ENCODE measurements at regions not wholly inside any gene's neighbourhood (a gene's known extent, or its start where the extent isn't known, plus 50 kb on each side); places are given as distances from the start of the nearest gene placed in this dataset.

- BruUV-seq (replicated peaks) = no TSS peak
- no peak overlapping the region for H2BK20ac ChIP-seq (ENCODE audit: low read depth, low read length)
- no peak overlapping the region for H4K5ac ChIP-seq (ENCODE audit: low read depth, low read length)
- H3K36me3 ChIP-seq (ENCODE audit: control insufficient read depth, insufficient read depth, low read length) = no peaks in the 10 kb centered on the region
- H2BK5ac ChIP-seq (ENCODE audit: low read depth, low read length, poor library complexity, severe bottlenecking) = no peak overlapping the region
- no peak overlapping the region for H4K91ac ChIP-seq (ENCODE audit: insufficient read depth, low read depth, low read length)
- H3K9ac ChIP-seq (ENCODE audit: low read depth, low read length) = no peak overlapping the region
- H3K27me3 ChIP-seq (ENCODE audit: control insufficient read depth, insufficient read depth, low read length) = no peaks in the 10 kb centered on the region; the same call in 1 of the 2 replicates
- in situ Hi-C loops (cut with MboI; ENCODE audit: low sequenced_read_pairs) (no loop called here), dilution Hi-C loops (cut with HindIII; ENCODE audit: low sequenced_read_pairs, unreplicated experiment) (no loop called here), intact Hi-C loops (cut with micrococcal nuclease) (no loop called here)
- H2BK120ac ChIP-seq (ENCODE audit: low read depth, low read length) = no peak overlapping the region
- no peak overlapping the region for H3K4me3 ChIP-seq (ENCODE audit: insufficient read depth, low read depth, low read length)
- ATAC-seq (ENCODE audit: low read depth) (no peak), DNase-seq (no peak)
- TF ChIP-seq MXI1 (IDR thresholded peaks at IDR 0.05; ENCODE audit: borderline replicate concordance, low read depth, low read length) (no peak), BHLHE40 (IDR thresholded peaks at IDR 0.05; ENCODE audit: low read depth, low read length) (no peak), CHD1 (IDR thresholded peaks at IDR 0.05; ENCODE audit: low read depth, low read length) (no peak), MAZ (IDR thresholded peaks at IDR 0.05; ENCODE audit: borderline replicate concordance, low read depth, low read length) (no peak), SMC3 (IDR thresholded peaks at IDR 0.05; ENCODE audit: low read depth, low read length) (no peak), USF2 (IDR thresholded peaks at IDR 0.05; ENCODE audit: low read depth, low read length) (no peak), CEBPB (IDR thresholded peaks at IDR 0.05; ENCODE audit: low read depth, low read length) (no peak), NFE2L2 (IDR thresholded peaks at IDR 0.05; ENCODE audit: low read depth, low read length) (no peak), RCOR1 (IDR thresholded peaks at IDR 0.05; ENCODE audit: insufficient replicate concordance, low read length) (no peak)
- no peaks in the 10 kb centered on the region for H3K4me1 ChIP-seq (ENCODE audit: control insufficient read depth, insufficient read depth, low read length)
- no peaks in the 10 kb centered on the region for H3K9me3 ChIP-seq (ENCODE audit: control insufficient read depth, insufficient read depth, low read length)
- no peak overlapping the region for H3K14ac ChIP-seq (replicated peaks; ENCODE audit: low read depth, low read length)
- no peak overlapping the region for H2AK5ac ChIP-seq (ENCODE audit: low read depth, low read length)
- H3K18ac ChIP-seq (ENCODE audit: low read depth, low read length) = no peak overlapping the region
- no peak overlapping the region for H3K4ac ChIP-seq (ENCODE audit: low read depth, low read length)
- no peak overlapping the region for H3K27ac ChIP-seq (ENCODE audit: insufficient read depth, low read length)
- CTCF ChIA-PET = no interaction called here
- no peak overlapping the region for H3K56ac ChIP-seq (ENCODE audit: extremely low read depth, insufficient read depth, low read length)
- no peaks in the 10 kb centered on the region for H4K20me1 ChIP-seq (ENCODE audit: insufficient read depth, low read length)
- WGBS, 2 experiments (ENCODE audit: extremely low coverage in 2 of 2, insufficient read length in 1 of 2) = 50% methylated on average over 1 of the region's 5 CpGs; no CpG with 5 or more reads in 1 of the 2 experiments
- no peak overlapping the region for H3K4me2 ChIP-seq (ENCODE audit: low read depth, low read length)
- H3K79me1 ChIP-seq (ENCODE audit: low read depth in 1 of 2, low read length in 2 of 2) = no peaks in the 10 kb centered on the region
- no peak overlapping the region for H4K8ac ChIP-seq (ENCODE audit: low read depth in 2 of 2, low read length in 2 of 2)
- H2BK15ac ChIP-seq (ENCODE audit: low read depth, low read length) = no peak overlapping the region
- no peak overlapping the region for H2AFZ ChIP-seq (replicated peaks; ENCODE audit: low read length, poor library complexity)
- POLR2A ChIA-PET (ENCODE audit: unreplicated experiment) = no interaction called here
- no peak overlapping the region for H3K23ac ChIP-seq (ENCODE audit: low read depth, low read length)
- H3K9me1 ChIP-seq (ENCODE audit: insufficient read depth, low read length) = no peaks in the 10 kb centered on the region
- H2AK9ac ChIP-seq (replicated peaks; ENCODE audit: low read depth, low read length, poor library complexity) = no peak overlapping the region
Measured at GRCh38 chr9:18138656-18139055, 335.3 kb upstream of the ADAMTSL1 start.
